Panc1 (cell line): ENCODE measurements at regions not wholly inside any gene's neighbourhood (a gene's known extent, or its start where the extent isn't known, plus 50 kb on each side); places are given as distances from the start of the nearest gene placed in this dataset.

ENCODE experiments used
- ATAC-seq: fragments of 200-7000 bp; cut with Tn5 transposase; 2 replicates; pipeline ENCODE4 v1.9.1; 2020; ENCODE audit warnings: mild to moderate bottlenecking, moderate library complexity
- BruUV-seq: library from RNA; stranded (reverse); fragments of 400-500 nt; replicated peaks from 2 replicates; lab custom pipeline; 2021; lab: Mats Ljungman, UMichigan
- CTCF ChIA-PET: fragments of 300-600 bp; sonication (Branson Sonifier 250); formaldehyde crosslinking; loops from one replicate; lab custom pipeline; 2022; ENCODE audit warnings: antibody characterized with exemption; lab: Charles Lee
- POLR2A ChIA-PET: fragments of 300-600 bp; sonication (Branson Sonifier 250); formaldehyde crosslinking; loops from one replicate; lab custom pipeline; 2022; ENCODE audit warnings: antibody characterized with exemption; lab: Charles Lee
- DNase-seq: peaks from one replicate; pipeline ENCODE4 v3.0.0-alpha.2; 2010; ENCODE audit warnings: low read depth, low spot score
- H3K27ac ChIP-seq: 2 replicates; pipeline ENCODE4 v1.5.1; 2011; ENCODE audit warnings: mild to moderate bottlenecking, low read length, inconsistent platforms
- H3K27me3 ChIP-seq: fragments of 200-500 bp; sonication (Bioruptor generic); 2 replicates; pipeline ENCODE4 v1.6.0; 2014; ENCODE audit warnings: low read length, inconsistent platforms; ENCODE audit not compliant: control insufficient read depth, insufficient read depth
- H3K36me3 ChIP-seq: fragments of 200-500 bp; sonication (Bioruptor generic); 2 replicates; pipeline ENCODE4 v1.5.1; 2014; ENCODE audit warnings: inconsistent platforms, mild to moderate bottlenecking, low read length, moderate library complexity; ENCODE audit not compliant: control insufficient read depth, insufficient read depth
- H3K4me1 ChIP-seq: 2 replicates; pipeline ENCODE4 v1.5.1; 2011; ENCODE audit warnings: inconsistent platforms, mild to moderate bottlenecking, low read length, moderate library complexity; ENCODE audit not compliant: control insufficient read depth, insufficient read depth
- H3K4me3 ChIP-seq, 2 experiments: 2 replicates each; pipeline ENCODE4 v1.5.1; 2011 to 2012; ENCODE audit warnings: low read depth in 2 of 2, low read length in 2 of 2, mild to moderate bottlenecking in 2 of 2, inconsistent platforms in 1 of 2, moderate library complexity in 1 of 2
- H3K9me3 ChIP-seq: fragments of 200-500 bp; sonication (Bioruptor generic); 2 replicates; pipeline ENCODE4 v1.5.1; 2014; ENCODE audit warnings: low read depth, mild to moderate bottlenecking, inconsistent platforms, low read length, moderate library complexity; ENCODE audit not compliant: control insufficient read depth, insufficient read depth
- CTCF ChIP-seq: fragments of 450-650 bp; IDR thresholded peaks from 2 replicates; pipeline ENCODE4 v1.5.1; 2017; ENCODE audit warnings: mild to moderate bottlenecking
- POLR2AphosphoS5 ChIP-seq: IDR thresholded peaks from 2 replicates; pipeline ENCODE4 v1.6.1; 2012; ENCODE audit warnings: mild to moderate bottlenecking, low read depth, low read length, moderate library complexity
- SIN3A ChIP-seq: IDR thresholded peaks from 2 replicates; pipeline ENCODE4 v1.6.1; 2012; ENCODE audit warnings: low read depth, mild to moderate bottlenecking, low read length, moderate library complexity, borderline replicate concordance; ENCODE audit not compliant: insufficient read depth
- TCF7L2 ChIP-seq: IDR thresholded peaks from 2 replicates; pipeline ENCODE4 v1.6.1; 2011; ENCODE audit warnings: mild to moderate bottlenecking, low read depth, low read length, inconsistent platforms
- in situ Hi-C: cut with HindIII; loops from 2 replicates; pipeline ENCODE4 v1.10.0; 2016; ENCODE audit warnings: low sequenced_read_pairs, low pct_unique_long_range_greater_than_20kb
- intact Hi-C: fragments of 100-400 bp; cut with micrococcal nuclease; formaldehyde crosslinking; loops from one replicate; pipeline ENCODE4 v1.10.0; 2022; ENCODE audit not compliant: unreplicated experiment
- TF ChIP-seq, protein P1 (sequence below), 2 experiments: IDR thresholded peaks; 2 replicates each; pipeline ENCODE4 v1.6.1; 2011 to 2012; ENCODE audit warnings: low read depth in 2 of 2, control low read depth in 1 of 2, low read length in 1 of 2, mild to moderate bottlenecking in 1 of 2, moderate library complexity in 1 of 2; ENCODE audit not compliant: insufficient read depth in 1 of 2

GRCh38 chrX:27381419-27381818, 81.7 kb downstream of the PPP4R3C start:
- in situ Hi-C loops, result no loop called here
- no peaks in the 10 kb centered on the region for H3K9me3 ChIP-seq
- no peak for ATAC-seq

GRCh38 chrX:27380163-27380845, 82.8 kb downstream of the PPP4R3C start:
- ATAC-seq (no peak), DNase-seq (no peak)
- in situ Hi-C loops, result no loop called here
- ChIA-PET CTCF (no interaction called here), POLR2A (no interaction called here)
- no TSS peak for BruUV-seq
- TF ChIP-seq CTCF (no peak), POLR2AphosphoS5 (no peak), SIN3A (no peak), TCF7L2 (no peak)
- TF ChIP-seq, protein P1, sequence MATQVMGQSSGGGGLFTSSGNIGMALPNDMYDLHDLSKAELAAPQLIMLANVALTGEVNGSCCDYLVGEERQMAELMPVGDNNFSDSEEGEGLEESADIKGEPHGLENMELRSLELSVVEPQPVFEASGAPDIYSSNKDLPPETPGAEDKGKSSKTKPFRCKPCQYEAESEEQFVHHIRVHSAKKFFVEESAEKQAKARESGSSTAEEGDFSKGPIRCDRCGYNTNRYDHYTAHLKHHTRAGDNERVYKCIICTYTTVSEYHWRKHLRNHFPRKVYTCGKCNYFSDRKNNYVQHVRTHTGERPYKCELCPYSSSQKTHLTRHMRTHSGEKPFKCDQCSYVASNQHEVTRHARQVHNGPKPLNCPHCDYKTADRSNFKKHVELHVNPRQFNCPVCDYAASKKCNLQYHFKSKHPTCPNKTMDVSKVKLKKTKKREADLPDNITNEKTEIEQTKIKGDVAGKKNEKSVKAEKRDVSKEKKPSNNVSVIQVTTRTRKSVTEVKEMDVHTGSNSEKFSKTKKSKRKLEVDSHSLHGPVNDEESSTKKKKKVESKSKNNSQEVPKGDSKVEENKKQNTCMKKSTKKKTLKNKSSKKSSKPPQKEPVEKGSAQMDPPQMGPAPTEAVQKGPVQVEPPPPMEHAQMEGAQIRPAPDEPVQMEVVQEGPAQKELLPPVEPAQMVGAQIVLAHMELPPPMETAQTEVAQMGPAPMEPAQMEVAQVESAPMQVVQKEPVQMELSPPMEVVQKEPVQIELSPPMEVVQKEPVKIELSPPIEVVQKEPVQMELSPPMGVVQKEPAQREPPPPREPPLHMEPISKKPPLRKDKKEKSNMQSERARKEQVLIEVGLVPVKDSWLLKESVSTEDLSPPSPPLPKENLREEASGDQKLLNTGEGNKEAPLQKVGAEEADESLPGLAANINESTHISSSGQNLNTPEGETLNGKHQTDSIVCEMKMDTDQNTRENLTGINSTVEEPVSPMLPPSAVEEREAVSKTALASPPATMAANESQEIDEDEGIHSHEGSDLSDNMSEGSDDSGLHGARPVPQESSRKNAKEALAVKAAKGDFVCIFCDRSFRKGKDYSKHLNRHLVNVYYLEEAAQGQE (IDR thresholded peaks at IDR 0.05; ENCODE audit: insufficient read depth in 1 of 2, low read depth in 2 of 2, low read length in 1 of 2), result no peak
- H3K36me3 ChIP-seq, result no peaks in the 10 kb centered on the region
- no peaks in the 10 kb centered on the region for H3K9me3 ChIP-seq
- no peak overlapping the region for H3K27ac ChIP-seq
- H3K27me3 ChIP-seq, result no peaks in the 10 kb centered on the region
- no peaks in the 10 kb centered on the region for H3K4me1 ChIP-seq
- no peak overlapping the region for H3K4me3 ChIP-seq
- intact Hi-C loops, result no loop called here

More at GRCh38 chrX:27381419-27381818, 81.7 kb downstream of the PPP4R3C start:
- H3K4me3 ChIP-seq, result no peak overlapping the region
- no peaks in the 10 kb centered on the region for H3K36me3 ChIP-seq
- no peak overlapping the region for H3K27ac ChIP-seq
- POLR2A ChIA-PET, result no interaction called here
- no TSS peak for BruUV-seq
- DNase-seq, result no peak
- TF ChIP-seq POLR2AphosphoS5, result no peak
- no peaks in the 10 kb centered on the region for H3K4me1 ChIP-seq
- H3K27me3 ChIP-seq, result no peaks in the 10 kb centered on the region
- CTCF ChIA-PET, result no interaction called here
- intact Hi-C loops, result no loop called here

DNA sequence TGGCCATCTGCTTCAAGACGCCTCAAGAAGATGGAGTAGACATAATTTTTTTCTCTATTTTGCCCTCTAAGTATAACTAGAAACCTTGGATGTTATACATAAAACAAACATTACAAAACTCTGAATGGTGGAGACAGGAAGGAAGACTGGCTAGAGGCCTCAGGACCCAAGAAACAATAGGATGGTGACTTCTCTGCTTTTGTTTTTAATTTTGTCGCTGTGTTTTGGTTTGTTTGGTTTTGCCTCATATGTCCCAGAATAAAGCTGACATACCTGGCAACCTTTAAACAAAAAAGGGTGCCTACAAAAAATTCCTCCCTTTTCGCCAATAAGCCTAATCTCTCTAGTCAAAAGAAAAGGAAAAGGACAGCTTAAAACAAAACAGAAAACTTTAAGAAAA, 109.1 kb downstream of the PPP4R3C start:
- POLR2A ChIA-PET, result no interaction called here
- DNase-seq, result no peak
- TF ChIP-seq CTCF, result no peak
- TF ChIP-seq, protein P1 (IDR thresholded peaks at IDR 0.05; ENCODE audit: insufficient read depth in 1 of 2, low read depth in 2 of 2, low read length in 1 of 2), result no peak
- no peak for TF ChIP-seq TCF7L2
- no peak for TF ChIP-seq POLR2AphosphoS5
- no peak for TF ChIP-seq SIN3A
- H3K27ac ChIP-seq, result no peak overlapping the region
- CTCF ChIA-PET, result no interaction called here
- in situ Hi-C loops (no loop called here), intact Hi-C loops (no loop called here)
- H3K36me3 ChIP-seq, result no peaks in the 10 kb centered on the region
- no peaks in the 10 kb centered on the region for H3K9me3 ChIP-seq
- no peaks in the 10 kb centered on the region for H3K4me1 ChIP-seq
- no peaks in the 10 kb centered on the region for H3K27me3 ChIP-seq
- no TSS peak for BruUV-seq
- H3K4me3 ChIP-seq, result no peak overlapping the region
- no peak for ATAC-seq
